H1 (cell line): ENCODE measurements at regions not wholly inside any gene's neighbourhood (a gene's known extent, or its start where the extent isn't known, plus 50 kb on each side); places are given as distances from the start of the nearest gene placed in this dataset.

Experiments used
- POLR2A ChIP-seq, 2 experiments: IDR thresholded peaks; 1 replicate in 1 of 2; 2 replicates in 1 of 2; pipeline ENCODE4 v1.6.1; 2011; ENCODE audit warnings: low read depth in 2 of 2, low read length in 2 of 2, mild to moderate bottlenecking in 2 of 2; ENCODE audit errors: control extremely low read depth in 1 of 2
- TAF1 ChIP-seq: IDR thresholded peaks from 2 replicates; pipeline ENCODE4 v1.6.1; 2011; ENCODE audit warnings: mild to moderate bottlenecking, low read depth, low read length

DNA sequence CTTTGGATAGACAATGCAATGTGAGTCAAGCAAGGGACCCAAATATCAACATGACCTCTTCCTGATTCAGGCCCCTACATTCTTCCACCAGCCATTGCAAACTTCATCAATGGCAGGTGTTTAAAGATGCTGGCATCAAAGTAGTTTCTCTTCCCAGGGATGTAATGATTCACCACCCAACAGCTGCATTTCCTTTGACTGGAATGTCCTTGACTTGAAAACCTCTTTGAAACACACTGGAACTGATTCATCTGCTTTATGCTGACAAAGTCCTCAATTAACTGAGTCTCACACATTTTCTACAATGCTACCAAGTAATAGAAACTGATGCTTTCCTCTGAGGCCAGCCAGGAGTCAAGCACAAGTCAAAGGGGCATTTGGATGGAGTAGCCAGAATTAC, 385.5 kb downstream of the GBE1 start:
- TF ChIP-seq TAF1 (no peak), POLR2A (IDR thresholded peaks at IDR 0.05; ENCODE audit: control extremely low read depth in 1 of 2, low read depth in 2 of 2, low read length in 2 of 2) (no peak)
